KMS-11 (cell line): ENCODE measurements at regions not wholly inside any gene's neighbourhood (a gene's known extent, or its start where the extent isn't known, plus 50 kb on each side); places are given as distances from the start of the nearest gene placed in this dataset.

ENCODE experiments used
- H2AFZ ChIP-seq: fragments of 200-600 bp; sonication (generic); 2 replicates; pipeline ENCODE4 v1.6.1; 2016; ENCODE audit warnings: antibody characterized with exemption, mixed run types, low read depth
- H3K27ac ChIP-seq: fragments of 200-600 bp; sonication (generic); 2 replicates; pipeline ENCODE4 v1.6.1; 2016; ENCODE audit warnings: mild to moderate bottlenecking, mixed run types
- H3K27me3 ChIP-seq: fragments of 200-600 bp; sonication (generic); 2 replicates; pipeline ENCODE4 v1.6.1; 2017; ENCODE audit warnings: mild to moderate bottlenecking, low read depth, mixed run types, moderate library complexity; ENCODE audit not compliant: insufficient read depth
- H3K36me3 ChIP-seq: fragments of 200-600 bp; sonication (generic); 2 replicates; pipeline ENCODE4 v1.6.1; 2017; ENCODE audit warnings: mild to moderate bottlenecking, mixed run types; ENCODE audit not compliant: insufficient read depth
- H3K4me1 ChIP-seq: fragments of 200-600 bp; sonication (generic); 2 replicates; pipeline ENCODE4 v1.6.1; 2016; ENCODE audit warnings: mild to moderate bottlenecking, low read depth, mixed run types; ENCODE audit not compliant: poor library complexity, severe bottlenecking
- H3K4me2 ChIP-seq: fragments of 200-600 bp; sonication (generic); 2 replicates; pipeline ENCODE4 v1.7.0; 2016; ENCODE audit warnings: mild to moderate bottlenecking, mixed run types
- H3K4me3 ChIP-seq: fragments of 200-600 bp; sonication (generic); IDR thresholded peaks from 2 replicates; pipeline ENCODE4 v1.6.1; 2017; ENCODE audit warnings: low read depth, low read length, mixed read lengths; ENCODE audit not compliant: insufficient read depth
- H3K79me2 ChIP-seq: fragments of 200-600 bp; sonication (generic); 2 replicates; pipeline ENCODE4 v1.6.1; 2016; ENCODE audit warnings: low read depth, mixed run types; ENCODE audit not compliant: insufficient read depth
- H3K9ac ChIP-seq: fragments of 200-600 bp; sonication (generic); 2 replicates; pipeline ENCODE4 v1.6.1; 2016; ENCODE audit warnings: mild to moderate bottlenecking, mixed run types
- H4K20me1 ChIP-seq: fragments of 200-600 bp; sonication (generic); 2 replicates; pipeline ENCODE4 v1.6.1; 2016; ENCODE audit warnings: mild to moderate bottlenecking, mixed run types; ENCODE audit not compliant: insufficient read depth
- CTCF ChIP-seq: fragments of 200-600 bp; sonication (generic); conservative IDR thresholded peaks from 2 replicates; pipeline ENCODE4 v1.6.1; 2017; ENCODE audit warnings: low read depth, mild to moderate bottlenecking, antibody characterized with exemption, low read length, moderate library complexity, mixed read lengths

GRCh38 chrX:147850875-147851274 lies 60.8 kb upstream of the FMR1 start:
- Histone ChIP-seq H3K36me3 (no peaks in the 10 kb centered on the region), H3K27me3 (no peaks in the 10 kb centered on the region), H3K27ac (no peak overlapping the region), H3K4me1 (no peaks in the 10 kb centered on the region), H3K9ac (no peak overlapping the region), H3K4me2 (no peak overlapping the region), H3K79me2 (no peaks in the 10 kb centered on the region), H4K20me1 (no peaks in the 10 kb centered on the region), H3K4me3 (no peak overlapping the region), H2AFZ (no peak overlapping the region)
- TF ChIP-seq CTCF, result no peak

- Histone ChIP-seq H3K79me2 (no peaks in the 10 kb centered on the region), H3K27me3 (no peaks in the 10 kb centered on the region), H3K27ac (no peak overlapping the region)
These were observed 58.0 kb upstream of the FMR1 start for GRCh38 chrX:147853701-147854100.

GRCh38 chrX:147859666-147860065 lies 52.1 kb upstream of the FMR1 start:
- no peaks in the 10 kb centered on the region for H3K36me3 ChIP-seq
- H4K20me1 ChIP-seq, result no peaks in the 10 kb centered on the region
- no peaks in the 10 kb centered on the region for H3K79me2 ChIP-seq
- H2AFZ ChIP-seq, result no peak overlapping the region
- H3K4me2 ChIP-seq, result no peak overlapping the region
- H3K4me3 ChIP-seq, result no peak overlapping the region
- no peak overlapping the region for H3K27ac ChIP-seq
- H3K4me1 ChIP-seq, result no peaks in the 10 kb centered on the region
- H3K9ac ChIP-seq, result no peak overlapping the region
- TF ChIP-seq CTCF, result no peak
- H3K27me3 ChIP-seq, result no peaks in the 10 kb centered on the region

More at GRCh38 chrX:147853701-147854100, 58.0 kb upstream of the FMR1 start:
- H3K4me3 ChIP-seq, result no peak overlapping the region
- no peaks in the 10 kb centered on the region for H3K36me3 ChIP-seq
- H3K4me2 ChIP-seq, result no peak overlapping the region
- no peak overlapping the region for H2AFZ ChIP-seq
- H3K4me1 ChIP-seq, result no peaks in the 10 kb centered on the region
- TF ChIP-seq CTCF, result no peak
- H4K20me1 ChIP-seq, result no peaks in the 10 kb centered on the region
- no peak overlapping the region for H3K9ac ChIP-seq
